Smooth muscle cell (in vitro differentiated cells): ENCODE measurements at regions not wholly inside any gene's neighbourhood (a gene's known extent, or its start where the extent isn't known, plus 50 kb on each side); places are given as distances from the start of the nearest gene placed in this dataset.
A peak's percentile ranks its signal among the peaks of the same experiment; 100 is the strongest.

Experiments used
- DNase-seq: peaks from one replicate; lab custom pipeline; 2025; ENCODE audit not compliant: unreplicated experiment; lab: John Stamatoyannopoulos, UW
- H2AFZ ChIP-seq: fragments of 200-600 bp; sonication (generic); 2 replicates; pipeline ENCODE4 v1.6.0; 2016; ENCODE audit warnings: antibody characterized with exemption, low read depth, mild to moderate bottlenecking
- H3F3A ChIP-seq: fragments of 200-600 bp; sonication (generic); 2 replicates; pipeline ENCODE4 v1.6.0; 2017; ENCODE audit warnings: antibody characterized with exemption, low read depth
- H3K27ac ChIP-seq: fragments of 200-600 bp; sonication (generic); 2 replicates; pipeline ENCODE4 v1.5.1; 2016; ENCODE audit warnings: low read depth, mild to moderate bottlenecking
- H3K27me3 ChIP-seq: fragments of 200-600 bp; sonication (generic); 2 replicates; pipeline ENCODE4 v1.6.1; 2016; ENCODE audit warnings: low read depth, mild to moderate bottlenecking
- H3K36me3 ChIP-seq: fragments of 200-600 bp; sonication (generic); 2 replicates; pipeline ENCODE4 v1.5.1; 2016; ENCODE audit warnings: low read depth
- H3K4me1 ChIP-seq: fragments of 200-600 bp; sonication (generic); 2 replicates; pipeline ENCODE4 v1.5.1; 2016; ENCODE audit warnings: low read depth
- H3K4me2 ChIP-seq: fragments of 200-600 bp; sonication (generic); 2 replicates; pipeline ENCODE4 v1.6.0; 2016; ENCODE audit warnings: mild to moderate bottlenecking
- H3K4me3 ChIP-seq: fragments of 200-600 bp; sonication (generic); 2 replicates; pipeline ENCODE4 v1.5.1; 2016; ENCODE audit warnings: mild to moderate bottlenecking
- H3K79me2 ChIP-seq: fragments of 200-600 bp; sonication (generic); 2 replicates; pipeline ENCODE4 v1.6.0; 2016; ENCODE audit warnings: low read depth, mild to moderate bottlenecking
- H3K9ac ChIP-seq: fragments of 200-600 bp; sonication (generic); 2 replicates; pipeline ENCODE4 v1.6.0; 2016; ENCODE audit warnings: low read depth
- H3K9me3 ChIP-seq: fragments of 200-600 bp; sonication (generic); replicated peaks from 2 replicates; pipeline ENCODE4 v1.5.1; 2016; ENCODE audit warnings: low read depth
- H4K20me1 ChIP-seq: fragments of 200-600 bp; sonication (generic); 2 replicates; pipeline ENCODE4 v1.6.0; 2016; ENCODE audit warnings: low read depth
- CTCF ChIP-seq: fragments of 200-600 bp; sonication (generic); IDR thresholded peaks from 2 replicates; pipeline ENCODE4 v1.5.1; 2017; ENCODE audit warnings: borderline replicate concordance, mild to moderate bottlenecking, antibody characterized with exemption; ENCODE audit not compliant: insufficient read depth, poor library complexity, severe bottlenecking
- WGBS: methylation state at CpG from one replicate; pipeline ENCODE4 v1.1.7; 2016; ENCODE audit warnings: low lambda C conversion rate; 5-methylcytosine and 5-hydroxymethylcytosine counted together

- TF ChIP-seq CTCF = no peak
- H3K9me3 ChIP-seq = no peaks in the 10 kb centered on the region
- DNase-seq = no peak
- no peak overlapping the region for H3K4me3 ChIP-seq
- peak overlapping the region; percentile 32 for H3K4me2 ChIP-seq
- H2AFZ ChIP-seq = no peak overlapping the region
- peak overlapping the region; percentile 91 for H3K27ac ChIP-seq
- peaks cover 3% of the 10 kb centered on the region for H3K4me1 ChIP-seq
- no peaks in the 10 kb centered on the region for H4K20me1 ChIP-seq
- no peaks in the 10 kb centered on the region for H3K36me3 ChIP-seq
- no peaks in the 10 kb centered on the region for H3K79me2 ChIP-seq
- H3F3A ChIP-seq = no peaks in the 10 kb centered on the region
- H3K27me3 ChIP-seq = no peaks in the 10 kb centered on the region
- peak overlapping the region; percentile 43 for H3K9ac ChIP-seq
- WGBS = 74% methylated on average over 10 of the region's 10 CpGs
Measured at GRCh38 chr3:59424268-59425010, 374.6 kb upstream of the CFAP20DC start.

DNA sequence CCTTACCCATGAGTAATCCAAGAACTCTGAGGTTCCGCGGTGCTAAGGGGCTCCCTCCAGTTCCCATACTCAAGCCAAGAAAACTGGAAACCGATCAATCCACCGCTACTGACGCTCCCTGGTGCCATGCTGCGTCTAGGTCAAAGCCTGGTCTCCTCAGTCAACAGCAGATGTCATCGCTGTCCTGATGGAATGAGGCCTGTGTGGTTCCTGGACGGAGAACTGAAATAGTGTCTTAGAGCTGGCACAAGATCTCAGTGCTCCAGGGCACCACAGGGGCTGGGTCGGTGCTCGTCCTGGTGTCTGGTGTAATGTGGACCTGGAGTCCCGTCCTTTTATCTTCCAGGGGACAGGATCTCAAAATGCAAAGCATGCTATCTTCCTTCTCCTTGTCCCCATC lies 373.9 kb upstream of the CFAP20DC start:
- WGBS = 83% methylated on average over 11 of the region's 11 CpGs

DNA sequence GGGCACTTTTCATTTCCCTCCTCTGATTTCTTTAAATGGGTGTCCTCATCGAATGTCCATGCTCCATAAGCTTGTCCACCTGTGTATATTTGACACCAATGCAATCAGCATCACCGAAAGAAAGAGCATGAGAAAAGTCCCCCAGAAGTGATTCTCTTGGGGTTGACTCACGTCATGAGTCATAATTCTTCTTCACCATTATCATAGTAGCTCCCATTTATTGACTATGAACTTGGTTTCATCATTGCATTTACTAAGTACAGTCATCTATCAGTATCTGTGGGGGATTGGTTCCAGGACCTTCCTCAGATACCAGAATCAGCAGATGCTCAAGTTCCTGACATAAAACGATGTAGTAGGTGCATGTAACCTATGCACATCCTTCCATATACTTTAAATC lies 372.5 kb upstream of the CFAP20DC start:
- 62% methylated on average over 4 of the region's 4 CpGs for WGBS
- H3K9ac ChIP-seq = no peak overlapping the region
- H2AFZ ChIP-seq = no peak overlapping the region
- no peaks in the 10 kb centered on the region for H4K20me1 ChIP-seq
- no peak for TF ChIP-seq CTCF
- no peak overlapping the region for H3K4me3 ChIP-seq
- DNase-seq = no peak
- H3K36me3 ChIP-seq = no peaks in the 10 kb centered on the region
- no peaks in the 10 kb centered on the region for H3K9me3 ChIP-seq
- H3K27ac ChIP-seq = no peak overlapping the region
- H3K79me2 ChIP-seq = no peaks in the 10 kb centered on the region
- H3K4me2 ChIP-seq = no peak overlapping the region
- no peaks in the 10 kb centered on the region for H3F3A ChIP-seq
- no peaks in the 10 kb centered on the region for H3K27me3 ChIP-seq
- peaks cover 6% of the 10 kb centered on the region for H3K4me1 ChIP-seq

More for the DNA sequence above, 373.9 kb upstream of the CFAP20DC start:
- no peak for DNase-seq
- Histone ChIP-seq H3K36me3 (no peaks in the 10 kb centered on the region), H4K20me1 (no peaks in the 10 kb centered on the region), H2AFZ (no peak overlapping the region), H3K9me3 (no peaks in the 10 kb centered on the region), H3F3A (no peaks in the 10 kb centered on the region), H3K27ac (no peak overlapping the region), H3K79me2 (no peaks in the 10 kb centered on the region), H3K4me2 (no peak overlapping the region), H3K27me3 (no peaks in the 10 kb centered on the region), H3K4me1 (peaks cover 3% of the 10 kb centered on the region), H3K9ac (no peak overlapping the region), H3K4me3 (no peak overlapping the region)
- TF ChIP-seq CTCF = no peak

DNA sequence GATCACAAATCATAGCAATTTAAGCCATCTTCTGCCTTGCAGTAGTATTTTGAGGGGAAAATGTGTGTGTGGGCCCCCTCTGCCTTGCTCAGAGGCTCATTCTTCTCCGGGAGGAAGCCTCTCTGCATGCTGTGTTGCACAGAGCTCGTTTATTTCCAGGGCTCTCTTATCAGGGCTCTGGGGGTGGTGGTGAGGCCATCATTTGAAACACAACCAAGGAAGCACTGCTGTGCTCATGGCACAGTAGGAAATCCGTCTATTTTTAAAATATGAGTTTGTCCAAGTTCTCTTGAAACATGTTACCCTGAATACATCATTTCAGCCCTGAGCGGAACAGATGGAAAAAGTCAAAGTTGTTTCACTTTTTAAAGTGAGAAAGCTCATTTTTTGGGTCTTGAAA lies 369.0 kb upstream of the CFAP20DC start:
- Histone ChIP-seq H3K4me2 (no peak overlapping the region), H3K9ac (no peak overlapping the region), H3K27me3 (no peaks in the 10 kb centered on the region), H3K4me3 (no peak overlapping the region), H3F3A (no peaks in the 10 kb centered on the region), H3K4me1 (peaks cover 3% of the 10 kb centered on the region), H3K79me2 (no peaks in the 10 kb centered on the region), H3K27ac (no peak overlapping the region), H4K20me1 (no peaks in the 10 kb centered on the region), H2AFZ (no peak overlapping the region), H3K36me3 (no peaks in the 10 kb centered on the region), H3K9me3 (no peaks in the 10 kb centered on the region)
- no peak for TF ChIP-seq CTCF
- DNase-seq = no peak
- WGBS = 40% methylated on average over 4 of the region's 4 CpGs
